K562 (cell line): ENCODE measurements at regions not wholly inside any gene's neighbourhood (a gene's known extent, or its start where the extent isn't known, plus 50 kb on each side); places are given as distances from the start of the nearest gene placed in this dataset.
"Not testable (repeated sequence)": the region's sequence is repeated elsewhere in the genome, so short reads cannot be mapped to it uniquely, and the experiment has no call there.

Experiments used
- ATAC-seq: fragments of 200-7000 bp; cut with Tn5 transposase; 3 replicates; pipeline ENCODE4 v1.9.1; 2020; ENCODE audit warnings: moderate library complexity
- BruUV-seq: library from RNA; stranded (reverse); fragments of 400-500 nt; replicated peaks from 2 replicates; lab custom pipeline; 2021; lab: Mats Ljungman, UMichigan
- CTCF ChIA-PET: fragments of 300-600 bp; formaldehyde crosslinking; extraction: SDS; loops from one replicate; lab custom pipeline; 2021; ENCODE audit warnings: low intra/inter-chr PET ratio; lab: Yijun Ruan, JAX
- POLR2A ChIA-PET: fragments of 300-600, 350-650 bp; sonication (Branson Sonifier 250); formaldehyde crosslinking; extraction: SDS; loops from one replicate; lab custom pipeline; 2021; ENCODE audit warnings: antibody characterized with exemption, inconsistent platforms; lab: Yijun Ruan, JAX
- DNase-seq, 4 experiments: peaks; one replicate each; pipeline versions ENCODE4 v3.0.0 to v3.0.0-alpha.2; 2011 to 2018; ENCODE audit warnings: low spot score in 3 of 4, mixed read lengths in 3 of 4; ENCODE audit errors: extremely low read depth in 1 of 4
- FAIRE-seq: peaks from 2 replicates; lab custom pipeline; 2011; peaks lifted over from hg19 to GRCh38; lab: Jason Lieb, UNC
- H2AFZ ChIP-seq: 2 replicates; pipeline ENCODE4 v1.6.0; 2011; ENCODE audit warnings: low read depth, low read length, control low read depth, inconsistent platforms
- H3K27ac ChIP-seq: fragments of 200-600 bp; 3 replicates; pipeline ENCODE4 v1.8.0; 2011; ENCODE audit warnings: low read depth, mild to moderate bottlenecking, control low read depth, inconsistent platforms, low read length, moderate library complexity, mixed read lengths; ENCODE audit errors: extremely low read depth
- H3K27me3 ChIP-seq, 2 experiments: fragments of 300-600 bp in 1 of 2; 2 replicates in 1 of 2; 3 replicates in 1 of 2; pipeline versions ENCODE4 v1.6.0 to v1.8.0; 2011; ENCODE audit warnings: inconsistent platforms in 2 of 2, low read length in 2 of 2, mild to moderate bottlenecking in 1 of 2, mixed read lengths in 1 of 2, moderate library complexity in 1 of 2; ENCODE audit not compliant: control insufficient read depth in 2 of 2, insufficient read depth in 2 of 2
- H3K36me3 ChIP-seq: fragments of 300-600 bp; 3 replicates; pipeline ENCODE4 v1.8.0; 2011; ENCODE audit warnings: mild to moderate bottlenecking, low read length, inconsistent platforms; ENCODE audit not compliant: control insufficient read depth, insufficient read depth
- H3K4me1 ChIP-seq, 2 experiments: fragments of 200-600 bp in 1 of 2; replicated peaks in 1 of 2; 2 replicates in 1 of 2; 3 replicates in 1 of 2; pipeline versions ENCODE4 v1.5.1 to v1.8.0; 2011; ENCODE audit warnings: inconsistent platforms in 2 of 2, low read length in 2 of 2, mild to moderate bottlenecking in 1 of 2, mixed read lengths in 1 of 2, moderate library complexity in 1 of 2; ENCODE audit not compliant: control insufficient read depth in 2 of 2, insufficient read depth in 2 of 2
- H3K4me2 ChIP-seq: 2 replicates; pipeline ENCODE4 v1.6.1; 2011; ENCODE audit warnings: low read length, control low read depth, inconsistent platforms, mixed read lengths; ENCODE audit not compliant: insufficient read depth
- H3K4me3 ChIP-seq: fragments of 200-600 bp; sonication (generic), shearing (Covaris generic); 2 replicates; pipeline ENCODE4 v1.5.1; 2016; ENCODE audit warnings: control low read depth, inconsistent platforms
- H3K79me2 ChIP-seq: fragments of 200-600 bp; 3 replicates; pipeline ENCODE4 v1.8.0; 2011; ENCODE audit warnings: low read length, inconsistent platforms; ENCODE audit not compliant: control insufficient read depth, insufficient read depth
- H3K9ac ChIP-seq, 2 experiments: 2 replicates each; pipeline versions ENCODE4 v1.6.0 to v1.6.1; 2011; ENCODE audit warnings: low read depth in 2 of 2, low read length in 2 of 2, control low read depth in 1 of 2, inconsistent platforms in 1 of 2, mild to moderate bottlenecking in 1 of 2, mixed read lengths in 1 of 2; ENCODE audit not compliant: insufficient read depth in 1 of 2
- H3K9me1 ChIP-seq: one replicate; pipeline ENCODE4 v1.6.0; 2011; ENCODE audit warnings: inconsistent platforms, mild to moderate bottlenecking, low read length, moderate library complexity; ENCODE audit not compliant: control insufficient read depth, insufficient read depth
- H3K9me3 ChIP-seq: replicated peaks from 2 replicates; pipeline ENCODE4 v1.5.1; 2011; ENCODE audit warnings: low read depth, low read length, inconsistent platforms; ENCODE audit not compliant: control insufficient read depth, insufficient read depth
- H4K20me1 ChIP-seq: replicated peaks from 2 replicates; pipeline ENCODE4 v1.6.1; 2011; ENCODE audit warnings: low read length, inconsistent platforms, mixed read lengths; ENCODE audit not compliant: control insufficient read depth, insufficient read depth
- CTBP1 ChIP-seq: fragments of 450-650 bp; IDR thresholded peaks from 2 replicates; pipeline ENCODE4 v1.6.1; 2016; ENCODE audit warnings: borderline replicate concordance
- HEY1 ChIP-seq: fragments of 250-450 bp; sonication (Bioruptor Pico); IDR thresholded peaks from 2 replicates; pipeline ENCODE4 v1.5.0; 2020; ENCODE audit warnings: mild to moderate bottlenecking, moderate library complexity, borderline replicate concordance
- XRCC5 ChIP-seq: fragments of 200-400 bp; formaldehyde crosslinking; IDR thresholded peaks from 2 replicates; pipeline ENCODE4 v1.6.1; 2017; ENCODE audit warnings: low read depth, mild to moderate bottlenecking, low read length
- ZNF57 ChIP-seq: fragments of 450-650 bp; formaldehyde crosslinking; IDR thresholded peaks from 2 replicates; pipeline ENCODE4 v1.4.0; 2020; ENCODE audit warnings: mild to moderate bottlenecking, moderate library complexity
- WGBS: fragments of 100-300 bp; shearing (Covaris generic); methylation state at CpG from one replicate; pipeline ENCODE4 v1.1.6; 2016; ENCODE audit warnings: low coverage, mixed read lengths; ENCODE audit not compliant: insufficient coverage; ENCODE audit errors: missing lambda C conversion rate; 5-methylcytosine and 5-hydroxymethylcytosine counted together
- in situ Hi-C: fragments of 300-500 bp; cut with MboI; formaldehyde crosslinking; loops from 4 replicates; pipeline ENCODE4 v1.15.0; 2018; ENCODE audit warnings: inconsistent platforms, mixed read lengths
- intact Hi-C: fragments of 100-400 bp; cut with micrococcal nuclease; formaldehyde crosslinking; loops from 2 replicates; pipeline ENCODE4 v1.14.2; 2022

DNA sequence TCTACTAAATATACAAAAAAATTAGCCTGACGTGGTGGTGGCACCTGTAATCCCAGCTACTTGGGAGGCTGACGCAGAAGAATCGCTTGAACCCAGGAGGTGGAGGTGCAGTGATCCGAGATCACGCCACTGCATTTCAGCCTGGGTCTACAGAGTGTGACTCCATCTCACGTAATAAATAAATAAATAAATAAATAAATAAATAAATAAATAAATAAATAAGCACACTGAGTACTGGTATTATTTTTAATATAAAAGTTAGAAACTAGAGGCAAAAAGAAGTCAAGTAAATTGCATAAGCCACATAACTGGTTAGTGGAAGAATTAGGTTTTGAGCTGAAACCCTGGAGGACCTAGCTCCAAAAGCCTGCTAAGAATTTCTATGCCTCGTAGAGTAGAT, 1262.7 kb upstream of the PABPC4L start:
- FAIRE-seq (no peak), DNase-seq (no peak), ATAC-seq (no peak)
- Histone ChIP-seq H3K9ac (no peak overlapping the region), H3K9me3 (no peaks in the 10 kb centered on the region), H4K20me1 (no peaks in the 10 kb centered on the region), H3K36me3 (no peaks in the 10 kb centered on the region), H3K4me2 (no peak overlapping the region), H3K27ac (no peak overlapping the region), H3K9me1 (no peaks in the 10 kb centered on the region), H3K27me3 (no peaks in the 10 kb centered on the region), H3K4me3 (no peak overlapping the region), H2AFZ (no peak overlapping the region), H3K79me2 (no peaks in the 10 kb centered on the region), H3K4me1 (no peaks in the 10 kb centered on the region)
- ChIA-PET CTCF (no interaction called here), POLR2A (no interaction called here)
- intact Hi-C loops: no loop called here
- 0% methylated on average over 7 of the region's 7 CpGs for WGBS
- in situ Hi-C loops: no loop called here
- BruUV-seq: no TSS peak
- TF ChIP-seq HEY1: no peak
- TF ChIP-seq ZNF57 (CRISPR knock-in tag): no peak
- TF ChIP-seq XRCC5: no peak
- TF ChIP-seq CTBP1: no peak

DNA sequence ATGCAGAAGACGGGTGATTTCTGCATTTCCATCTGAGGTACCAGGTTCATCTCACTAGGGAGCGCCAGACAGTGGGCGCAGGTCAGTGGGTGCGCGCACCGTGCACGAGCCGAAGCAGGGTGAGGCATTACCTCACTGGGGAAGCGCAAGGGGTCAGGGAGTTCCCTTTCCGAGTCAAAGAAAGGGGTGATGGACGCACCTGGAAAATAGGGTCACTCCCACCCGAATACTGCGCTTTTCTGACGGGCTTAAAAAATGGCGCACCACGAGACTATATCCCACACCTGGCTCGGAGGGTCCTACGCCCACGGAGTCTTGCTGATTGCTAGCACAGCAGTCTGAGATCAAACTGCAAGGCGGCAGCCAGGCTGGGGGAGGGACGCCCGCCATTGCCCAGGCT, 1246.0 kb upstream of the PABPC4L start:
- WGBS: 0% methylated on average over 10 of the region's 22 CpGs
- in situ Hi-C loops, H3K4me1 ChIP-seq, BruUV-seq, H4K20me1 ChIP-seq, H3K27me3 ChIP-seq, H3K4me3 ChIP-seq, H3K9me3 ChIP-seq, DNase-seq, H3K79me2 ChIP-seq, H3K27ac ChIP-seq, H3K9me1 ChIP-seq, CTCF ChIA-PET, ATAC-seq, H3K9ac ChIP-seq, H3K4me2 ChIP-seq, POLR2A ChIA-PET, intact Hi-C loops, H2AFZ ChIP-seq, FAIRE-seq, H3K36me3 ChIP-seq: not testable (repeated sequence)
